Prostate gland (tissue), 2 donors: ENCODE measurements at regions not wholly inside any gene's neighbourhood (a gene's known extent, or its start where the extent isn't known, plus 50 kb on each side); places are given as distances from the start of the nearest gene placed in this dataset.

Experiments
- CTCF ChIP-seq, 4 experiments: fragments of 200-600 bp in 2 of 4; fragments of 450-650 bp in 2 of 4; sonication (generic) in 2 of 4; IDR thresholded peaks; 1 replicate in 3 of 4; 2 replicates in 1 of 4; pipeline ENCODE4 v1.5.1; 2016 to 2019; ENCODE audit warnings: antibody characterized with exemption in 4 of 4, mild to moderate bottlenecking in 2 of 4, moderate library complexity in 2 of 4
- POLR2A ChIP-seq: fragments of 450-650 bp; IDR thresholded peaks from one replicate; pipeline ENCODE4 v1.6.1; 2016; ENCODE audit warnings: antibody characterized with exemption, mild to moderate bottlenecking
- POLR2AphosphoS5 ChIP-seq: sonication (generic); formaldehyde crosslinking; IDR thresholded peaks from one replicate; pipeline ENCODE4 v1.6.1; 2017; ENCODE audit warnings: antibody characterized with exemption

- no peak for TF ChIP-seq CTCF (IDR thresholded peaks at IDR 0.05)
- no peak for TF ChIP-seq POLR2AphosphoS5
- no peak for TF ChIP-seq POLR2A
Measured at GRCh38 chr4:66991521-66991920, 553.8 kb downstream of the CENPC start.
